Activated T-cell treated with anti-CD3 and anti-CD28 coated beads, Interleukin-2, amount 50 U/mL, for 24 hours (primary cell): ENCODE measurements at regions not wholly inside any gene's neighbourhood (a gene's known extent, or its start where the extent isn't known, plus 50 kb on each side); places are given as distances from the start of the nearest gene placed in this dataset.
"Not testable (repeated sequence)": the region's sequence is repeated elsewhere in the genome, so short reads cannot be mapped to it uniquely, and the experiment has no call there.

ENCODE experiments used
- DNase-seq: peaks from one replicate; pipeline ENCODE4 v3.0.0-alpha.2; 2020
- H3K27ac Mint-ChIP-seq: 2 replicates; pipeline ENCODE4 v1.8.0; 2020; ENCODE audit warnings: mild to moderate bottlenecking, mixed read lengths
- H3K27me3 Mint-ChIP-seq: 2 replicates; pipeline ENCODE4 v1.8.0; 2020; ENCODE audit warnings: mixed read lengths
- H3K36me3 Mint-ChIP-seq: 2 replicates; pipeline ENCODE4 v1.8.0; 2020; ENCODE audit warnings: low read depth, mixed read lengths
- H3K4me1 Mint-ChIP-seq: 2 replicates; pipeline ENCODE4 v1.8.0; 2020; ENCODE audit warnings: low read depth, mixed read lengths
- H3K4me3 Mint-ChIP-seq: 2 replicates; pipeline ENCODE4 v1.8.0; 2020; ENCODE audit warnings: mild to moderate bottlenecking, moderate library complexity, mixed read lengths
- H3K9me3 Mint-ChIP-seq: 2 replicates; pipeline ENCODE4 v1.8.0; 2020; ENCODE audit warnings: mixed read lengths

DNA sequence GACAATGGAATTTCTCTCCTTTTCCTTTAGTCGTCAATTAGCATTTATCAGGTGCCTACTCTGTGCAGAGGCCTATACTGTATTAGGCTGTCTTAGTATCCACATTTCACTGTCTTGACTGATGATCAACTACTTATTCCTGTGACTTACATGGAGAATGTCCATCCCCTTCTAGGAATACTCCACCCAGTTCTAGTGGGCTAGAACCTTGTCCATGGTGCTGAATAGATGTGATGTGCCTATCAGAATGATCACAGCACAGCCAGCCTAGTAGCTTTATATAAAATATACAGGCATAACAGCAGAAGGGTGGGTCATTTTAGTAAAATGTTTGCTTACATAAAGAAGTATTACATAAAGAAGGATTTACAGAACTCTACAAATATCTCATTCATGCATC, 621.4 kb downstream of the PDCD6IP start:
- H3K9me3 Mint-ChIP-seq: no peaks in the 10 kb centered on the region
- no peaks in the 10 kb centered on the region for H3K36me3 Mint-ChIP-seq
- H3K27ac Mint-ChIP-seq: no peak overlapping the region
- DNase-seq: no peak
- H3K4me3 Mint-ChIP-seq: no peak overlapping the region
- no peaks in the 10 kb centered on the region for H3K27me3 Mint-ChIP-seq
- no peaks in the 10 kb centered on the region for H3K4me1 Mint-ChIP-seq

GRCh38 chr3:34421762-34422161, 623.3 kb downstream of the PDCD6IP start:
- no peak for DNase-seq
- Mint-ChIP-seq H3K9me3 (no peaks in the 10 kb centered on the region), H3K27me3 (no peaks in the 10 kb centered on the region), H3K27ac (no peak overlapping the region), H3K36me3 (no peaks in the 10 kb centered on the region), H3K4me1 (no peaks in the 10 kb centered on the region), H3K4me3 (no peak overlapping the region)

DNA sequence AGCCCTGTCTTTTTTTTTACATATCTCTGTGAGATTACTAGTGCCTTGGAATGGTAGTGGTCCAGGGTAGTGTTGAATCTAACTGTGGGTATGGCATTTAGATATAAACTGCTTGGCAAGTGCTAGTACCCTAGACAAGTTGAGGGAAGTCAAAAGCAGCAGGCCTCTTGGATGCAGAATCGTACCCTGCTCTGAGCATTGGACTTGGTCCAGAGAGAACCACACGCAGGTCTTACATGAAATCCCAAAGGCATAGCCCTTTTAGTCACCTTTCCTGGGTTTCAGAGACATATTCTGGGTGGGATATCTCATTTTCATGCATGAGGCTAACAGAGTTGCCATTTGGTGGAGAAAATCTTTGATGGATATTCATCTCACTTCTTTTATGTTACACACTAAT, 641.4 kb downstream of the PDCD6IP start:
- no peak for DNase-seq
- no peaks in the 10 kb centered on the region for H3K36me3 Mint-ChIP-seq
- no peak overlapping the region for H3K27ac Mint-ChIP-seq
- no peak overlapping the region for H3K4me3 Mint-ChIP-seq
- no peaks in the 10 kb centered on the region for H3K27me3 Mint-ChIP-seq
- H3K4me1 Mint-ChIP-seq: no peaks in the 10 kb centered on the region
- peaks cover 11% of the 10 kb centered on the region for H3K9me3 Mint-ChIP-seq

GRCh38 chr3:34444137-34444536, 645.7 kb downstream of the PDCD6IP start:
- Mint-ChIP-seq H3K4me3 (no peak overlapping the region), H3K27me3 (no peaks in the 10 kb centered on the region), H3K36me3 (no peaks in the 10 kb centered on the region), H3K4me1 (no peaks in the 10 kb centered on the region), H3K9me3 (peaks cover 40% of the 10 kb centered on the region), H3K27ac (no peak overlapping the region)
- DNase-seq: no peak

DNA sequence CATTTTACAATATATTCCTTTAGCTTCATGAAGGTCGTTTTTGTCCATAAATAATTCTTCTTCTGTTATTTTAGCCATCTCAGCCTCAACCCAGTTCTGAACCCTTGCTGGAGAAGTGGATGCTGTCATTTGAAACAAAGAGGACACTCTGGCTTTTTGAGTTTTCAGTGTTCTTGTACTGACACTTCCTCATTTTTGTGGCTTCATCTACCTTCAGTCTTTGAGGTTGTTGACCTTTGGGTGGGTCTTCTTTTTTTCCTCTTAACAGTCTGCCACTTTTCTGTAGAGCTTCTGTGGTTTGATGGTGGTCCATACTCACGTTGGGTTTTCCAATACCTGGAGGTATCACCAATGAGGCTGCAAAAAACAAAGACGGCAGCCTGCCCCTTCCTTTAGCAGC, 650.9 kb downstream of the PDCD6IP start:
- Mint-ChIP-seq H3K27me3 (no peaks in the 10 kb centered on the region), H3K36me3 (no peaks in the 10 kb centered on the region), H3K27ac (no peak overlapping the region), H3K9me3 (peaks cover 38% of the 10 kb centered on the region), H3K4me3 (no peak overlapping the region), H3K4me1 (no peaks in the 10 kb centered on the region)
- DNase-seq: no peak

- Mint-ChIP-seq H3K27me3 (no peaks in the 10 kb centered on the region), H3K27ac (no peak overlapping the region), H3K4me3 (no peak overlapping the region), H3K9me3 (peaks cover 21% of the 10 kb centered on the region), H3K4me1 (no peaks in the 10 kb centered on the region), H3K36me3 (no peaks in the 10 kb centered on the region)
- no peak for DNase-seq
Measured at GRCh38 chr3:34463414-34463813, 665.0 kb downstream of the PDCD6IP start.

DNA sequence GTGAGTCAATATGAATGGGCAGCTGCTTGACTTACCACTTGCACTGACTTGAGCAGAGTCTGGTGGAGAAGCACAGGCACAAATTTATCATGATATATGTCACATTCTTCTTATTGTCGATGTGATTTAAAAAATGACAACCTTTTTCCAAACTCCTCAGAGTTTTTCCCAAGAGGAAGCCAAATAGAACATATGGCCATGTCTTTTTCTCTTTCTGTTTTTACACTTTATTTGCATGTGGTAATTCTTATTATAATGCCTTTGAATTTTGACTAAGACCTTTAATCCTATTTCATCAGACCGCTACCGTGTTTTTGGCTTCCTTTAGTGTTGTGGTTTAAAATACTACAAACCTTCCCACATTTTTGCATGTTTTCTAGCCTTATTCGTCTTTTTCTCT, 666.2 kb downstream of the PDCD6IP start:
- peaks cover 9% of the 10 kb centered on the region for H3K9me3 Mint-ChIP-seq
- no peaks in the 10 kb centered on the region for H3K36me3 Mint-ChIP-seq
- no peak overlapping the region for H3K27ac Mint-ChIP-seq
- no peaks in the 10 kb centered on the region for H3K4me1 Mint-ChIP-seq
- H3K27me3 Mint-ChIP-seq: no peaks in the 10 kb centered on the region
- no peak overlapping the region for H3K4me3 Mint-ChIP-seq
- no peak for DNase-seq

DNA sequence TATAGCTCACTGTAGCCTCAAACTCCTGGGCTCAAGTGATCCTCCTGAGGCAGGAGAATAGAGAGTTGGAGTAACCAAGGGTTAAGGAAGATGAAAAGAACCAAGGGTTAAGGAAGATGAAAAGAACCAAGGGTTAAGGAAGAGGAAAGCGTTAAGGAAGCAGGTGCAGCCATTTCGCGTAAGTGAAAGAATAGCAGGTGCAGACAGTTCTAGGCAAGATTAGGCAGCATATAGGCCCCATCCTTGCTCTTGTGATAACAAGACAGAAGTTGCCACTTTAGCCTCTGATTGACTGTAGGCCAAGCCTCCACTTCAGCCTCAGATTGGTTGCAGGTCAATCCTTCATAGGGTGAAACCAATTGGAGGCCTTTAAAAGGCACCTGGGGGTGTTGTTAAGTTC, 677.4 kb downstream of the PDCD6IP start:
- Mint-ChIP-seq H3K4me3 (no peak overlapping the region), H3K4me1 (no peaks in the 10 kb centered on the region), H3K27ac (no peak overlapping the region), H3K27me3 (no peaks in the 10 kb centered on the region), H3K36me3 (no peaks in the 10 kb centered on the region), H3K9me3 (peaks cover 4% of the 10 kb centered on the region)
- no peak for DNase-seq

DNA sequence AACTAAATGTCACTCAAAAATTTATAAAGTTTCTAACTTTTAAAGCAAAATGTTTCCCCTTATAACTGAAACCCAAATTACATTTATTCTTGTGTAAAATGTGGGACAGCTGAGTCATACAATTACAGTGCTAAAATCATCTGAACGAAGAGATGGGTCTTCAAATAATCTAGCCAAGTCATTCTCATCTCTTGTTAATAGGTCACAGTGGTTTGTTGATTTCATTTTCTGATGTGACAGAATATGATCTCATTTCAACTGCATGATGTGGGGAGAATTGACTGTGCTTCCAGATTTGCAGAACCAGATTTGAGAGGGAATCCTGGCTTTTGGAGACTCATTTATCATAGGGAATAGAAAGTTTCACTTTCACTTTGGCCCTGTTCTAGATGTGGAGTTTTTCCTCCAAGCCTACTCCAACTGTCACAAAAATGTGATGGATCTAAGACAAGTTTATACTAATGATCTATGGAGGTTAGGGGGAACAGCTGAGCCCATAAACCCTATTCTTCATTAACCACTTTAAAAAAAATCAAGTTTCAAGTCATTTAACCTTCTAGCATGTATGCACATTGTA, 685.0 kb downstream of the PDCD6IP start:
- H3K36me3 Mint-ChIP-seq: no peaks in the 10 kb centered on the region
- no peaks in the 10 kb centered on the region for H3K27me3 Mint-ChIP-seq
- peaks cover 23% of the 10 kb centered on the region for H3K4me1 Mint-ChIP-seq
- no peak for DNase-seq
- H3K9me3 Mint-ChIP-seq: no peaks in the 10 kb centered on the region
- H3K4me3 Mint-ChIP-seq: peak overlapping the region; percentile 41
- H3K27ac Mint-ChIP-seq: no peak overlapping the region

DNA sequence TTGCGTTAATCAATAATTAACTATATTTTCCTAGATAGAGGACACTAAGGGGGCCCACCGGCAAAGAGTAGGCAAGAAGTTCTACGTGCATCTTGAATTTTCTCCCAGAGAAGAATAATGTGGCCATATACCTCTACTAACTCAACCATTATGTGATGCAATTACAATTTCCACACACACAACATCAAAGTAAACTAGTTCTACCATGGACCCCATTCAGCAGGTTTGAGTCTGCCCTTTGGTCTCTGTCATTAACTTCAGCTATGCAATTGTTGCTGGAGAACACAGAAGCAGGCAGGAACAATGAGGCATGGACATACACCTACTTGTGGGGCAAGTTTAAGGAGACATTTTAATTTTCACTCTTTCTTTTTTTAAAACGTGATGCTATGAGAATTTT, 705.9 kb downstream of the PDCD6IP start:
- Mint-ChIP-seq H3K36me3 (no peaks in the 10 kb centered on the region), H3K9me3 (peaks cover 2% of the 10 kb centered on the region), H3K4me1 (no peaks in the 10 kb centered on the region), H3K27me3 (no peaks in the 10 kb centered on the region), H3K27ac (no peak overlapping the region), H3K4me3 (no peak overlapping the region)
- no peak for DNase-seq

DNA sequence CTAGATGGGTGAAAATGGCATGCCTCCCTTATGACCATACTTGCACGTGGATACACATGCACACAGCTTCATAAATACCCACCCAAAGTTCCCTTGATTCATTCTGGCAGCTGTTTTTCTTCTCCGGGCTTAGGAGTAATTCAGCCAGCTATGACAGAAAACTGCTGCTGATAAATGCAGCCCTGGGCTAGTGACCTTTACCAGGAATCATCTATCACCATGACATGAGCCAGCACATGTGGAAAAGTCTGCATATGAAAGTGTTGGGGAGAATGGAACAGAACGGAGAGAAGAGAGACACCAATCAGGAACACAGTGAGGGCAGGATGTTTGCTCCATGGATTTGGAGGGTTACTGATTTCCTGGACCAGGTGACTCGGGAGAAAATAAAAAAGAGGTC, 706.3 kb downstream of the PDCD6IP start:
- H3K4me3 Mint-ChIP-seq: no peak overlapping the region
- no peaks in the 10 kb centered on the region for H3K4me1 Mint-ChIP-seq
- no peaks in the 10 kb centered on the region for H3K36me3 Mint-ChIP-seq
- H3K9me3 Mint-ChIP-seq: peaks cover 2% of the 10 kb centered on the region
- DNase-seq: no peak
- no peaks in the 10 kb centered on the region for H3K27me3 Mint-ChIP-seq
- H3K27ac Mint-ChIP-seq: no peak overlapping the region

DNA sequence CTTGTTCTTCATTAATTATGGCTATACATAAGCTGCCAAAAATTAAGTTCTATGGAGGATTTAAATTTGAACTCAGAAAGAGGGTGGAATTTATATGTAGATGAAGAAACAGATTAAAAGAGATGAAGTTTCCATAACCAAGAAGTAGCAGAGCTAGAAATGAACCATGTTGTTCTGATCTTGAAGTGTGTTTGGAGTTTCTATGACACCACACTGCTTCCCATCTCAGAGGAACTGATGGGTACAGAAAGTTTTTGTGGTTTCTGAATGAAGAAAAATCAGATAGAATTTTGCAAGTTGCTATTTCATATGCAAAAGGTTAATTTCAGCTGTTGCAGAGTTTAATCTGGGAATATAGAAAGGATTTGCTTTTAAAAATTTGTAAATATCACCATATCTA, 710.3 kb downstream of the PDCD6IP start:
- no peaks in the 10 kb centered on the region for H3K36me3 Mint-ChIP-seq
- H3K4me1 Mint-ChIP-seq: no peaks in the 10 kb centered on the region
- H3K9me3 Mint-ChIP-seq: peaks cover 2% of the 10 kb centered on the region
- no peak overlapping the region for H3K4me3 Mint-ChIP-seq
- no peaks in the 10 kb centered on the region for H3K27me3 Mint-ChIP-seq
- no peak overlapping the region for H3K27ac Mint-ChIP-seq
- no peak for DNase-seq

DNA sequence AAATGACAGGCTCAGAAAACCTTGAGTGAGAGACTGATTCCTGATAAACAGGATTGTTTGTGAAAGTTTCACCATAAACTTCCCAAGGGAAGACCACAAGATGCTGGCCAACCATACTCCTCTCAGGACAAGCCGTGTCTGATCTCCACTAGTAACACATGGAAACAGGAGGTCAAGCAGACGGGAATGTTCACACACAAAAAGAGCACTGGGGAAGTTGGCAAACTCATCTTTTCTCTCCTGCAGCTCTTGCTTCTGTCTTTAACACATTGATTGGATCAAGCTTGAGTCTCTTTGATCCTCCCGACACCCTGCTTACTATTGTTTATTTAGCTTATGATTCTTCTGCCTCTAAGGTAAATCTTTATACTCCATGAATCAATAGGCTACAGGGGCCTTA, 713.5 kb downstream of the PDCD6IP start:
- H3K27ac Mint-ChIP-seq: no peak overlapping the region
- H3K4me3 Mint-ChIP-seq: no peak overlapping the region
- no peaks in the 10 kb centered on the region for H3K36me3 Mint-ChIP-seq
- H3K4me1 Mint-ChIP-seq: no peaks in the 10 kb centered on the region
- no peak for DNase-seq
- peaks cover 2% of the 10 kb centered on the region for H3K9me3 Mint-ChIP-seq
- H3K27me3 Mint-ChIP-seq: no peaks in the 10 kb centered on the region

GRCh38 chr3:34519008-34519407, 720.6 kb downstream of the PDCD6IP start:
- H3K36me3 Mint-ChIP-seq, H3K9me3 Mint-ChIP-seq, H3K27ac Mint-ChIP-seq, H3K4me3 Mint-ChIP-seq, DNase-seq, H3K27me3 Mint-ChIP-seq, H3K4me1 Mint-ChIP-seq: not testable (repeated sequence)

GRCh38 chr3:34531156-34531555, 732.7 kb downstream of the PDCD6IP start:
- H3K9me3 Mint-ChIP-seq: no peaks in the 10 kb centered on the region

DNA sequence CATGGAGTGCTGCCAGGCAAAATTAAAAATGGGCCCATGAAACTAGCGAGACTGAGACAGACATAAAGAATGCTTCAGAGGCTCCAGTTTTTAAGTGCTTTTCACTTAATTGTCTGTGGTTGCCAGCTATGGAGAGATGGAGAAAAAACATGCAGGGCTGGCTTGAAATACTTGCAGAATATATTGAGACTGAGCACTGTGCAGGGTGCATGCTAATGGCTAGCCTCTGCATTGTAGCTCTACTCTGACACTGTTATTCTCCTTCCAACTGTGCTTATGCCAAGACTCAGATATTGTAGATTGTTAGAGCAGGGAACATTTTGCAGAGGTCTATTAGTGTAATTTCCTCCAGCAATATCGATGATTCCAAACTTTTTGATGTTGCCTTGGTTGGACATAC, 735.0 kb downstream of the PDCD6IP start:
- H3K27me3 Mint-ChIP-seq: no peaks in the 10 kb centered on the region
- no peaks in the 10 kb centered on the region for H3K9me3 Mint-ChIP-seq
- no peak for DNase-seq
- no peaks in the 10 kb centered on the region for H3K4me1 Mint-ChIP-seq
- H3K4me3 Mint-ChIP-seq: no peak overlapping the region
- H3K36me3 Mint-ChIP-seq: no peaks in the 10 kb centered on the region
- no peak overlapping the region for H3K27ac Mint-ChIP-seq

More at GRCh38 chr3:34531156-34531555, 732.7 kb downstream of the PDCD6IP start:
- no peak overlapping the region for H3K4me3 Mint-ChIP-seq
- no peak for DNase-seq
- H3K27ac Mint-ChIP-seq: no peak overlapping the region
- no peaks in the 10 kb centered on the region for H3K36me3 Mint-ChIP-seq
- H3K27me3 Mint-ChIP-seq: no peaks in the 10 kb centered on the region
- no peaks in the 10 kb centered on the region for H3K4me1 Mint-ChIP-seq
